HG02884 (cell line): ENCODE measurements at regions not wholly inside any gene's neighbourhood (a gene's known extent, or its start where the extent isn't known, plus 50 kb on each side); places are given as distances from the start of the nearest gene placed in this dataset.
"Not testable (repeated sequence)": the region's sequence is repeated elsewhere in the genome, so short reads cannot be mapped to it uniquely, and the experiment has no call there.

ENCODE experiments used
- ATAC-seq: cut with Tn5 transposase; IDR thresholded peaks from one replicate; pipeline ENCODE4 v1.9.1; 2021; ENCODE audit warnings: mild to moderate bottlenecking, moderate library complexity; ENCODE audit not compliant: unreplicated experiment

GRCh38 chr2:145935016-145935415, 1415.1 kb upstream of the ZEB2 start:
- no peak for ATAC-seq

- ATAC-seq, result no peak
These were observed 1412.0 kb upstream of the ZEB2 start for GRCh38 chr2:145931781-145932395.

- ATAC-seq, result no peak
These were observed 1410.4 kb upstream of the ZEB2 start for GRCh38 chr2:145930318-145930717.

GRCh38 chr2:145927131-145927950, 1407.4 kb upstream of the ZEB2 start:
- no peak for ATAC-seq

GRCh38 chr2:145925591-145925990, 1405.7 kb upstream of the ZEB2 start:
- ATAC-seq, result no peak

- ATAC-seq, result no peak
These were observed 1399.6 kb upstream of the ZEB2 start for GRCh38 chr2:145919477-145919876.

- ATAC-seq, result no peak
These were observed 1399.0 kb upstream of the ZEB2 start for GRCh38 chr2:145918951-145919350.

GRCh38 chr2:145916799-145917198, 1396.9 kb upstream of the ZEB2 start:
- ATAC-seq, result no peak

- no peak for ATAC-seq
These were observed 1394.8 kb upstream of the ZEB2 start for GRCh38 chr2:145914716-145915115.

- ATAC-seq, result peak; percentile 85
These were observed 1390.5 kb upstream of the ZEB2 start for GRCh38 chr2:145910416-145910815.

GRCh38 chr2:145909766-145910165, 1389.8 kb upstream of the ZEB2 start:
- ATAC-seq, result no peak

GRCh38 chr2:145909175-145909755, 1389.3 kb upstream of the ZEB2 start:
- ATAC-seq, result no peak

GRCh38 chr2:145906354-145906753, 1386.4 kb upstream of the ZEB2 start:
- ATAC-seq, result no peak

GRCh38 chr2:145905371-145905770, 1385.5 kb upstream of the ZEB2 start:
- no peak for ATAC-seq

GRCh38 chr2:145897151-145897550, 1377.2 kb upstream of the ZEB2 start:
- ATAC-seq, result no peak

GRCh38 chr2:145887915-145888314, 1368.0 kb upstream of the ZEB2 start:
- ATAC-seq, result no peak

GRCh38 chr2:145880997-145881396, 1361.1 kb upstream of the ZEB2 start:
- ATAC-seq, result not testable (repeated sequence)

- ATAC-seq, result no peak
These were observed 1355.1 kb upstream of the ZEB2 start for GRCh38 chr2:145875016-145875415.

- ATAC-seq, result no peak
These were observed 1354.5 kb upstream of the ZEB2 start for GRCh38 chr2:145874466-145874865.

GRCh38 chr2:145864501-145864900, 1344.6 kb upstream of the ZEB2 start:
- no peak for ATAC-seq

GRCh38 chr2:145861940-145862339, 1342.0 kb upstream of the ZEB2 start:
- no peak for ATAC-seq

- no peak for ATAC-seq
These were observed 1340.2 kb upstream of the ZEB2 start for GRCh38 chr2:145860083-145860482.
